ENCODE measurements at regions not wholly inside any gene's neighbourhood (a gene's known extent, or its start where the extent isn't known, plus 50 kb on each side); places are given as distances from the start of the nearest gene placed in this dataset.

DNA sequence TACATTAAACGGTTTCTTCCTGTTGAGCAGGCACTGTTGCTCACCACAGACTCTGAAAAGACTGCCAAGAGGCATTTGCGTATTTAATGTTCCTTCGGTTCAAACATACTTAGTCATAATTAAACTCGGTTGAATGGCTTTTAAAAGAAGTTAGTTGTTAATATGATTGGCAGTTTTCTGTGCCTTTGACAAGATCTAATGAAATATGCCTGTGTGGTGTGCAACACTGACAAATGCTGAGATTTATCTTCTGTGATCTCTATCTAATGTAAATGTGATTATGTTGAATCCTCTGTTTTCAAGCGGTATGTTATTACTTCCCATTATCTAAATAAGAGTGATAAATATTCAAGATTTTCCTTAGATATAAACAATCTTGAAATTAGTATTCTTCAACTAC lies 1046.6 kb downstream of the CDH8 start:
- no peak for TF ChIP-seq REST (IDR thresholded peaks at IDR 0.05)
- no peak for TF ChIP-seq CTCF (IDR thresholded peaks at IDR 0.05)
- no peak for TF ChIP-seq BHLHE40 (IDR thresholded peaks at IDR 0.05; ENCODE audit: low read depth, low read length)
